H9 (cell line): ENCODE measurements at regions not wholly inside any gene's neighbourhood (a gene's known extent, or its start where the extent isn't known, plus 50 kb on each side); places are given as distances from the start of the nearest gene placed in this dataset.

ENCODE experiments used
- DNase-seq: peaks from one replicate; pipeline ENCODE4 v3.0.0-alpha.2; 2017
- H2AFZ ChIP-seq: one replicate; pipeline ENCODE4 v1.6.1; 2013; ENCODE audit warnings: mild to moderate bottlenecking, low read length, control low read depth, moderate library complexity
- H2AK5ac ChIP-seq: 2 replicates; pipeline ENCODE4 v1.6.1; 2013; ENCODE audit warnings: low read length, control low read depth, mixed read lengths; ENCODE audit not compliant: insufficient read length
- H2BK120ac ChIP-seq: one replicate; pipeline ENCODE4 v1.6.1; 2013; ENCODE audit warnings: low read depth, mild to moderate bottlenecking, low read length, control low read depth, inconsistent platforms; ENCODE audit not compliant: poor library complexity, severe bottlenecking
- H2BK12ac ChIP-seq: 2 replicates; pipeline ENCODE4 v1.6.1; 2013; ENCODE audit warnings: low read length, control low read depth, mixed read lengths, low read depth; ENCODE audit not compliant: insufficient read length
- H2BK15ac ChIP-seq: 2 replicates; pipeline ENCODE4 v1.6.1; 2013; ENCODE audit warnings: low read depth, low read length, control low read depth
- H2BK20ac ChIP-seq: one replicate; pipeline ENCODE4 v1.6.1; 2013; ENCODE audit warnings: low read depth, mild to moderate bottlenecking, low read length, control low read depth, inconsistent platforms; ENCODE audit not compliant: poor library complexity, severe bottlenecking
- H2BK5ac ChIP-seq: 2 replicates; pipeline ENCODE4 v1.6.1; 2013; ENCODE audit warnings: low read length, control low read depth, mixed read lengths; ENCODE audit not compliant: insufficient read length
- H3K14ac ChIP-seq: 2 replicates; pipeline ENCODE4 v1.6.1; 2013; ENCODE audit warnings: low read length, control low read depth; ENCODE audit not compliant: insufficient read depth
- H3K18ac ChIP-seq: 2 replicates; pipeline ENCODE4 v1.6.1; 2013; ENCODE audit warnings: low read depth, mild to moderate bottlenecking, mixed read lengths, low read length, control low read depth; ENCODE audit not compliant: insufficient read length
- H3K23ac ChIP-seq: 2 replicates; pipeline ENCODE4 v1.6.1; 2013; ENCODE audit warnings: low read length, control low read depth, mixed read lengths, low read depth; ENCODE audit not compliant: insufficient read length
- H3K23me2 ChIP-seq: 2 replicates; pipeline ENCODE4 v1.6.1; 2013; ENCODE audit warnings: low read depth, mild to moderate bottlenecking, mixed read lengths, low read length, control low read depth; ENCODE audit not compliant: insufficient read length, poor library complexity, severe bottlenecking
- H3K27ac ChIP-seq: 2 replicates; pipeline ENCODE4 v1.5.1; 2013; ENCODE audit warnings: low read length, control low read depth, mixed read lengths, low read depth; ENCODE audit not compliant: insufficient read length
- H3K27me3 ChIP-seq: 2 replicates; pipeline ENCODE4 v1.6.1; 2013; ENCODE audit warnings: low read length, control low read depth, inconsistent platforms; ENCODE audit not compliant: insufficient read depth
- H3K4ac ChIP-seq: 2 replicates; pipeline ENCODE4 v1.6.1; 2013; ENCODE audit warnings: low read depth, mild to moderate bottlenecking, control low read depth, inconsistent platforms, low read length, moderate library complexity
- H3K4me1 ChIP-seq: 2 replicates; pipeline ENCODE4 v1.6.1; 2013; ENCODE audit warnings: low read length, control low read depth, inconsistent platforms; ENCODE audit not compliant: insufficient read depth
- H3K4me2 ChIP-seq: 2 replicates; pipeline ENCODE4 v1.6.1; 2013; ENCODE audit warnings: low read length, control low read depth, mixed read lengths; ENCODE audit not compliant: insufficient read length, insufficient read depth
- H3K56ac ChIP-seq: 2 replicates; pipeline ENCODE4 v1.6.1; 2013; ENCODE audit warnings: low read depth, mild to moderate bottlenecking, mixed read lengths, low read length, control low read depth; ENCODE audit not compliant: insufficient read length
- H3K79me1 ChIP-seq: 2 replicates; pipeline ENCODE4 v1.6.1; 2013; ENCODE audit warnings: low read depth, mild to moderate bottlenecking, moderate library complexity, low read length, control low read depth, inconsistent platforms; ENCODE audit not compliant: insufficient read depth, poor library complexity, severe bottlenecking
- H3K79me2 ChIP-seq: 2 replicates; pipeline ENCODE4 v1.6.1; 2013; ENCODE audit warnings: low read length, control low read depth, inconsistent platforms; ENCODE audit not compliant: insufficient read depth
- H3K9ac ChIP-seq: 2 replicates; pipeline ENCODE4 v1.6.1; 2013; ENCODE audit warnings: low read length, control low read depth, mixed read lengths; ENCODE audit not compliant: insufficient read length; ENCODE audit errors: extremely low read depth
- H3K9me3 ChIP-seq: one replicate; pipeline ENCODE4 v1.6.1; 2013; ENCODE audit warnings: low read depth, low read length, inconsistent platforms; ENCODE audit not compliant: control insufficient read depth
- H3T11ph ChIP-seq: one replicate; pipeline ENCODE4 v1.6.1; 2013; ENCODE audit warnings: mild to moderate bottlenecking, low read length, control low read depth, inconsistent platforms
- H4K20me1 ChIP-seq: one replicate; pipeline ENCODE4 v1.6.1; 2013; ENCODE audit not compliant: control insufficient read depth, insufficient read length, insufficient read depth
- H4K5ac ChIP-seq: 2 replicates; pipeline ENCODE4 v1.6.1; 2013; ENCODE audit warnings: low read depth, mild to moderate bottlenecking, mixed read lengths, low read length, control low read depth; ENCODE audit not compliant: insufficient read length
- H4K8ac ChIP-seq: replicated peaks from 2 replicates; pipeline ENCODE4 v1.6.1; 2013; ENCODE audit warnings: low read length, control low read depth, mixed read lengths, low read depth; ENCODE audit not compliant: insufficient read length
- H4K91ac ChIP-seq: 2 replicates; pipeline ENCODE4 v1.6.1; 2013; ENCODE audit warnings: low read depth, mild to moderate bottlenecking, moderate library complexity, mixed read lengths, low read length, control low read depth; ENCODE audit not compliant: insufficient read length
- H3K27ac Mint-ChIP-seq, 3 experiments: 2 replicates in 2 of 3; 3 replicates in 1 of 3; pipeline ENCODE4 v1.8.0; 2020 to 2021; ENCODE audit warnings: mixed read lengths in 3 of 3, mild to moderate bottlenecking in 1 of 3, moderate library complexity in 1 of 3
- H3K27me3 Mint-ChIP-seq: 2 replicates; pipeline ENCODE4 v1.8.0; 2021; ENCODE audit warnings: low read depth, mild to moderate bottlenecking, moderate library complexity, mixed read lengths
- H3K36me3 Mint-ChIP-seq, 3 experiments: 2 replicates in 2 of 3; 3 replicates in 1 of 3; pipeline ENCODE4 v1.8.0; 2020 to 2021; ENCODE audit warnings: low read depth in 3 of 3, mixed read lengths in 3 of 3; ENCODE audit not compliant: insufficient read depth in 1 of 3
- H3K4me1 Mint-ChIP-seq, 2 experiments: 2 replicates each; pipeline ENCODE4 v1.8.0; 2020; ENCODE audit warnings: mixed read lengths in 2 of 2
- H3K4me3 Mint-ChIP-seq, 2 experiments: 2 replicates in 1 of 2; 3 replicates in 1 of 2; pipeline ENCODE4 v1.8.0; 2020 to 2021; ENCODE audit warnings: mild to moderate bottlenecking in 2 of 2, mixed read lengths in 2 of 2, moderate library complexity in 1 of 2
- H3K9me3 Mint-ChIP-seq, 2 experiments: 2 replicates in 1 of 2; 3 replicates in 1 of 2; pipeline ENCODE4 v1.8.0; 2020; ENCODE audit warnings: mild to moderate bottlenecking in 2 of 2, mixed read lengths in 2 of 2, moderate library complexity in 1 of 2
- WGBS: extraction: QIAGEN DNeasy Blood & Tissue Kit; methylation state at CpG from one replicate; pipeline ENCODE4 v1.1.7; 2013; ENCODE audit warnings: missing lambda C conversion rate, low lambda C conversion rate, mixed read lengths; ENCODE audit not compliant: insufficient read length; ENCODE audit errors: extremely low coverage; 5-methylcytosine and 5-hydroxymethylcytosine counted together
- TF ChIP-seq, protein P1 (sequence below): fragments of 200-600 bp; sonication (generic); conservative IDR thresholded peaks from 3 replicates; pipeline ENCODE4 v1.8.0; 2021; ENCODE audit warnings: antibody characterized with exemption, mild to moderate bottlenecking

DNA sequence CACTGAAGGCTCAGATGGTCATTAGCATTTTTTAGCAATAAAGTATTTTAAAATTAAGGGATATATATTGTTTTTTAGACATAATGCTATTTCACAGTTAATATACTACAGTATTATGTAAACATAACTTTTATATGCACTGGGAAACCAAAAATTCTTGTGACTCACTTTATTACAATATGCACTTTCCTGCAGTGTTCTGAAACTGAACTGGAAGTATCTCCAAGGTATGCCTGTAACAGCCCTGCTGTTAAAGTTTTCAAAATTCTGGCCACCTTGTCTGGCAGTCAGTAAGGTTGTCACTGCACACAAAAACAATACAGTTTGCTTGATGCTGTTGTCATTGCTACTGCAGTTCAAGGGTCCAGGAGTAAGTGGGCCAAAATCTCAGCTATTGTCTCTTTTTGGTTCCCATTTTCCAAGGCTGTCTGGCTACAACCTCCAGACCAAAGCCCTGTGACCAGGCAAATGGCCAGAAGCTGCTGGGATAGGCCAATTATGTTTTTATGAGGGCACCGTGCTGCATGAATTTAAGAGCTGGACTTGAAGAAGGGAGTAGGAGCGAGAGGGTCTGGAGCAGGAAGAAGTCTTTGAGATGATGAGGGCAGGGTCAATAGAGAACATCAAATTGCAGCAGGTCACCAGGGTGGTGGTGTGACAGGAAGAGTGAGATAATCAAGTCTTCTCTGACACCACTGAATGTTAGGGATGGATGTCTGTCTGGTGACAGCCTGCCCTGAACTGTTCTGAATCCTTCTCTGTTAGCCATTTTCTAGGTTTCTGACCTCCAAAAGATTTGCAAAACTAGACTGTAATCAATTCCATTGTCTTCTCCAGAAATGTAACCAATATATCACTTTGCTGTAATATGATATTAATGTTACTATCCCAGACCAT is 82.3 kb upstream of the CACHD1 start:
- no peak overlapping the region for H3T11ph ChIP-seq
- DNase-seq: no peak
- H2AFZ ChIP-seq: no peak overlapping the region
- TF ChIP-seq, protein P1, sequence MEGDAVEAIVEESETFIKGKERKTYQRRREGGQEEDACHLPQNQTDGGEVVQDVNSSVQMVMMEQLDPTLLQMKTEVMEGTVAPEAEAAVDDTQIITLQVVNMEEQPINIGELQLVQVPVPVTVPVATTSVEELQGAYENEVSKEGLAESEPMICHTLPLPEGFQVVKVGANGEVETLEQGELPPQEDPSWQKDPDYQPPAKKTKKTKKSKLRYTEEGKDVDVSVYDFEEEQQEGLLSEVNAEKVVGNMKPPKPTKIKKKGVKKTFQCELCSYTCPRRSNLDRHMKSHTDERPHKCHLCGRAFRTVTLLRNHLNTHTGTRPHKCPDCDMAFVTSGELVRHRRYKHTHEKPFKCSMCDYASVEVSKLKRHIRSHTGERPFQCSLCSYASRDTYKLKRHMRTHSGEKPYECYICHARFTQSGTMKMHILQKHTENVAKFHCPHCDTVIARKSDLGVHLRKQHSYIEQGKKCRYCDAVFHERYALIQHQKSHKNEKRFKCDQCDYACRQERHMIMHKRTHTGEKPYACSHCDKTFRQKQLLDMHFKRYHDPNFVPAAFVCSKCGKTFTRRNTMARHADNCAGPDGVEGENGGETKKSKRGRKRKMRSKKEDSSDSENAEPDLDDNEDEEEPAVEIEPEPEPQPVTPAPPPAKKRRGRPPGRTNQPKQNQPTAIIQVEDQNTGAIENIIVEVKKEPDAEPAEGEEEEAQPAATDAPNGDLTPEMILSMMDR: no peak
- no peaks in the 10 kb centered on the region; the same call in 1 of the 2 replicates for H3K4me1 ChIP-seq
- H3K79me1 ChIP-seq: no peaks in the 10 kb centered on the region
- Mint-ChIP-seq H3K27ac (no peak overlapping the region; a peak in 1 of 7 replicates), H3K9me3 (peaks cover 16 to 24% of the 10 kb centered on the region in 2 experiments), H3K36me3 (peaks cover 3 to 21% (median 5%) of the 10 kb centered on the region in 3 experiments; a peak in 6 of 7 replicates), H3K27me3 (no peaks in the 10 kb centered on the region; the same call in none of the 2 replicates), H3K4me3 (no peak overlapping the region), H3K4me1 (peaks cover 8 to 11% of the 10 kb centered on the region in 2 experiments)
- H2BK15ac ChIP-seq: no peak overlapping the region
- WGBS: no CpG with 5 or more reads among the region's 2 CpGs
- H3K27ac ChIP-seq: no peak overlapping the region
- no peaks in the 10 kb centered on the region for H3K79me2 ChIP-seq
- H2BK5ac ChIP-seq: no peak overlapping the region
- H3K4ac ChIP-seq: no peak overlapping the region
- no peak overlapping the region for H4K5ac ChIP-seq
- H3K23ac ChIP-seq: no peak overlapping the region
- no peaks in the 10 kb centered on the region for H3K9me3 ChIP-seq
- no peaks in the 10 kb centered on the region for H3K27me3 ChIP-seq
- H2BK120ac ChIP-seq: no peak overlapping the region
- H4K20me1 ChIP-seq: no peaks in the 10 kb centered on the region
- H3K56ac ChIP-seq: no peak overlapping the region
- no peak overlapping the region for H2BK12ac ChIP-seq
- no peak overlapping the region for H2BK20ac ChIP-seq
- H3K23me2 ChIP-seq: no peaks in the 10 kb centered on the region
- no peak overlapping the region for H4K91ac ChIP-seq
- H2AK5ac ChIP-seq: no peak overlapping the region
- no peak overlapping the region for H4K8ac ChIP-seq
- H3K4me2 ChIP-seq: no peak overlapping the region
- no peak overlapping the region for H3K9ac ChIP-seq
- no peak overlapping the region for H3K14ac ChIP-seq
- no peak overlapping the region for H3K18ac ChIP-seq
